ENCODE measurements at regions not wholly inside any gene's neighbourhood (a gene's known extent, or its start where the extent isn't known, plus 50 kb on each side); places are given as distances from the start of the nearest gene placed in this dataset.

DNA sequence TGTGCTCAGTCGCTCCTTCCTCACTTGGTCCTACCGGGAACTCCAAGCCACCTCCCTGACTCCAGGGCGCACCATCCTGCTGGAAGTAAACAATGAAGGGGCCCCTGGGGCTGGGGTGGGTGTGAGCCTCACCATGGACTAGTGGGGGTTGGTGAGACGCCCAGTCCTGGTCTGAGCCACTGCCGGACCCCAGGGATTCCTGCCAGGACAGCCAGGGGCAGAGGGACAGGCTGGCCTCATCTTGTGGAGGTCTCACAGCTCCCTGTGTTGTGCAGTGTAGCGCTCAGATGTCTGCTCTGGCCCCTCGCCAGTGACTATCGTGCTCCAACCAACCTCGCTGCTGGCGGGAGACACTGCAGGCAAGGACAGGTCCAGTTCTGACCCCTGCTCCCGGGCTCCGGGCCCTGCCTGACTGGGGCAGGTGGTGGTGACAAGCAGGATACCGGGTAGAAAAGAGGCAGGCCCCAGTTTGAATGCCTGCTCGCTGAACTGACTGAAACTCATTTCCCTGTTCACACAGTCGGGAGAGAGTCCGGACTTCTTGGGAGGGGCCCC lies 1021.4 kb downstream of the BRD1 start:
- no peak for DNase-seq

DNA sequence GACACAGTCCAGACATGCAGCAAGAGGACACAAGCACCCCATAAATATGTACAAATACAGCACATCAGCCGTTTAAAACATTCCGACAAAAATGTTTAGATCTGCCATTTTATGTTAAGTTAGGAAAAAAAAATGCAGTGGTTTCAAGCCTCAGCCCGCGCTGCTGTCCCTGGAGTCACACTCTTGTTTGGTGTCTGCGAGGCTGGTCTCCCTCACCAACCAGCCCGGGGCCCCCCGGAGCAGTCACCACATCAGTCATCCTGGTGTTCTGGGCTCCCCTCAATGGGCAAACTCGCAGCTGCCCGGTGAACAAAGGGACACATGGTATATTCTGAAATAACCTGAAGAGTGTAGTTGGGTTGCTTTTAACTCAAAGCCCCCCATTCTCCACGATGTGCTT lies 1022.2 kb downstream of the BRD1 start:
- DNase-seq, result no peak

DNA sequence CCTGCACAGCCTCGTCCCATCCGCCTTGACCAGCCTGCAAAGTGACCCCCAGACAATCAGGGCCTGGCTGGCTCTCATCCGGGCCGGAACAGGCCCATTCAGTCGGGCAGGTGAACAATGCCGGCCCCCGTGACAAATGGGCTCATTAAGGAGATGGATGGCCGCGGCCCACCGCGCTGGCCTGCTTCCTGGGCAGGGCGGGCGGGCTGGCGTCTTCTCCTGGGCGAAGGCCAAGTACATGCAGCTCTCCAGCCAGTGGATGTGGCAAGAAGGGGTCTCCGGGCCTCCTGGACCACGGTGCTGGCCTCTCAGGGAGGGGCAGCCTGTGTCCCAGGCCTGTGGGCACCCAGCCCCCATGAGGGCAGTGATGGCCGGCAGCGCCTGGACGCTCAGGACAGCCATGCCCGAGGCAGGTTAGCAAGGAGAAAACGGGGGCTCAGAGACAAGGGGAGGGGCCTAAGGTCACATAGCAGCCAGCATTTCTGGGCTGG lies 1022.8 kb downstream of the BRD1 start:
- DNase-seq, result no peak

DNA sequence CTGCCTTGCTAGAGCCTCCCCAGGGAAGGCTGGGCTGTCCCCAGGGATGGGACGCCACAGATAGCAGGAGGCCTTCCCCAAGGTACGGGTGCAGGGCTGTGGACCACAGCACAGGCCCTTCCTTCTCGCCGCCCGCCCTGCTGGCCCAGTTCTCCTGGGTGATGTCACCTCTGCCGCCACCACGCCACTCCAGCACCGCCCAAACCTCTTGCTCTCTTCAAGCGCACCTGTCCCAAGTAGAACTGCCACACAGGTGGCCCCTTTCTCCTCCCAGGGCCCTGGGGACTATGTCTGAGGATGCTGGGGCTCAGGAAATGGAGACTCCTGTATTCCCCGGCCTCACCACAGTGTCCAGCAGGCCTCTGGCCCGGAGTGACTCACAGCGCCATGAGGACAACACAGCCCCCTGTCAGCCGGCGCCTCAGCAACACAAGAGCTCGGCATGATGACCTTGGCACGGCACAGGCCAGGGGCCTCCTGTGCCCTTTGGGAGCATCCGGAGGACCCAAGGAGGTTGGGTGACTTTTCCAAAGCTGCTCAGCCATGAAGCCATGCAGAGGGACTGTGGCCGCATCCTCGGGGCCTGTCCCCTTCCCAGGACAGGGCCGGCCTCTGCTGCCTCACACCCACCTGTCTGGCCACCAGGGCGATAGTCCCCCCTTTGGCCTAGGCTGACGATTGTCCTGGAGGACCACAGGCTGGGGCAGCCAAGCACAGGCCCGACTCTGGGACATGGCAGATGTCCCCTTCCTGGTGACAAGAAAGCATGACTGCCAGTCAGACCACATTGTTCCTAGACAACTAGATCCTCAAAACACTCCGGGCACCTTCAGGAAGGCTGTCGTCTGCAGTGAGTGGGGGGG lies 1023.5 kb downstream of the BRD1 start:
- DNase-seq, result no peak

DNA sequence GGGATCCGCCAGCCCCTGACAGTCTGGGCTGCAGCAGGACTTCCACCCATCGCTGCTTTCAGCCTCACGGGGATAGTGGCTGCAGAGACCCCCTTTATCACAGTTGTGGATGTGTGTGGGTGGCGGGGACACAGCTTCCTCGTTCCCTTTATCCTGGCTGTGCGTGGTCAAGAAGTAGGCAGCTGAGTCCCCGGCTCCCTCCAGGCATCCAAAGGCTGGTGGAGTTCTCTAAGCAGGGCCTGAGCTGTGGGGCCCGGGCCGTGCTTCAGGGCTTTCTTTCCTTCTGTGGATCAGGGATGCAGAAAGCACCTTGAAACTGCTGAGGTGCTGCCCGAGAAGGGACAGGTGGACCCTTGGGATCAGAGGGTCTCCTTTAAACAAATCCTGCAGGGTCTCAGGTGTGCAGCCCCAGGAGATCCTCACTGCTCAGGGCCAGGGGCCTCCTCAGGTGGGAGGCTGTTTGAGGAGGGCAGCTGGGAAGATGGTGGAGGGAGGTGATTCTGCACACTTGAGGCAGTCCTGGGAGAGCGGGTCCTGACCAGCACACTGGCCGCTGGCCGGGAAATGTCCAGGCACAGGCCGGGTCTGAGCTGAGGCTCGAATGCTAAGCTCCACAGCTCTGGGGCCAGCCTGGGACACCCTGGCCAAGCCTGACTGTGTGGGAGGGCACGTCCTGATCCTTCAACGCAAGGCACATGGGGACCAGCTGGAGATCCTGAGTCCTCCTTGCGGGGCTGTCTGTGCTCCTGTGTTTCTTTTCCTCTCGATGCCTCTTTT lies 1024.3 kb downstream of the BRD1 start:
- DNase-seq, result no peak

DNA sequence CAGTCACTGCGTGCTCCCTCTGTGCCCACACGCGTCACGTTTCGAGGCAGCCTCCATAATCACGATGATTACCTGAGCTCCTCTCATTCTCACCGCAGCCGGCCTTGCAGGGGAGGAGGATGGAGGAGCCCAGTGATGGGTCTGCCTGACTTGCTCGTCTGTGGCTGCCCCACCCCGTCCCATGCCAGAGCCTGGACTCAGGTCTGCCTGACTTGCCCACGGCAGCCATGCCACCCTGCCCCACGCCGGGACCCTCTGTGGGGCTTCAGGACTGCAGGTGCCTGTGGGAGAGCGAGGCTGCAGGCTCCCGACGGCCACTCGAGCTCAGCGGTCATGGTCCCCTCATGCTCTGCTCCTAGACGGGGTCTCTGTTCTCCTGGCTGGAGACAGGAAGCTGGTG lies 1025.1 kb downstream of the BRD1 start:
- DNase-seq, result no peak

DNA sequence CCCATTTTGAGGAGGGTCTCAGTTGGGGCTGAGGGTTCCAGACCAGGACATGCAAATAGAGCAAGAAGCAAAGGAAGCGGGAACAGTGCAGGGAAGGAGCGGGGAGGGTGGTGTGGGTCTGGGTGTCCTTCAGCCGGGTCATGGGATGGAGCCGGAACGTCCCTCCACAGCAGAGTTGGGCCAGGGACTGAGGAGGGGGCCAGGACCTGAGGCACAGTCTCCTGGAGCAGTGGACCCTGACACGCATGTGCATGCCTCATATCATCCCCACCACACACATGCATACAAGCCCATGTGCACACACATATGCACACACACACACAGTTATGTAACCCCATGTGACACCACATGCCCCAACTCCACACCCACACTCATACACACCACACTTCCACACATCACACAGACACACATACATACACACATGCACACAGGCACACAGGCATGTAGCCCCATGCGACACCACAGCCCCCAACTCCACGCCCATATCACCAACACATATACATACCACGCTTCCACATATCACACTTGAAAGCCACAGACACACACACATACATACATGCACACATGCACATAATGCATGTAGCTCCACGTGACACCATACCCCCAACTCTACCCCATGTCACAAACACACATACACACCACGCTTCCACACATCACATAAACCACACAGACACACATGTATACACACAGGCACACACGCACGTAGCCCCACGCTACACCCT lies 1026.6 kb downstream of the BRD1 start:
- DNase-seq, result no peak

DNA sequence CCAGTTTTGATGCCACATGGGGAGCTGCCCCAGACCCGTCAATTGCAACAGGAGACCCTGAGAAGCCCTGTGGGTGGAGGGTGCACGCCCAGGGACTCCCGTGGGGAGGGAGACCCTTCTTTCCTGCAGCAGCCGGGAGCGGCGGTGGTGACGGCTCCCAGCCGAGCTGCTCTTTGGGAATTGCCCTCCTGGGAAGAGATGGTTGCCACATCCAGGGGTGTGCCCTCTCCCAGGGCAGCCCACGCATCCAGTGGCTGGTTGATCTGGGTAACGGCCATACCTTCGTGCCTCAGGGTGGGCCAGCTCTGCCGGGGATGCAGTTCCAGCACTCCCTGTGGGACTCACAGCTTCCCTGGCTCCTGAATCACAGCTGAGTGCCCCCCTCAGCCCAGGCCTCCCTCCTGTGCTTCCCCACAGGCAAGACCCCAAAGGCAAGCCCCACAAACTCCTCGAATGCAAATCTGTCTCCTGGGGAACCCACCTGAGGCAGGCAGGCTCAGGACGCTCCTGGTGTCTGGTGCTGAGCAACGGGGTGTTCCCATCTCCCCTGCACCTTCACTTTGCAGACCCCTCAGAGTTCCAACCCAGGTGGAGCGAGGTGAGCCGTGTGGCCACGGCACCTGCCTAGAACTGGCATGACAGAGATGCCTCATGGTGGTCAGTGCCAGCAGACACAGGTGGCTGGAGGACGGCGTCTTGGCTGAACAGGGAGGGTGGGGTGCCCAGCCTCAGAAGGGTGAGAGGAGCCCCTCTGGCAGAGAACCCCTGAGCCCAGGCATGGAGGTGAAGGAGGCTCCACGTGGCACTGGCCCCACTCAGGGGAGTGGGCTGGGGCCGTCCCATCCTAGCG lies 1027.4 kb downstream of the BRD1 start:
- DNase-seq, result no peak

DNA sequence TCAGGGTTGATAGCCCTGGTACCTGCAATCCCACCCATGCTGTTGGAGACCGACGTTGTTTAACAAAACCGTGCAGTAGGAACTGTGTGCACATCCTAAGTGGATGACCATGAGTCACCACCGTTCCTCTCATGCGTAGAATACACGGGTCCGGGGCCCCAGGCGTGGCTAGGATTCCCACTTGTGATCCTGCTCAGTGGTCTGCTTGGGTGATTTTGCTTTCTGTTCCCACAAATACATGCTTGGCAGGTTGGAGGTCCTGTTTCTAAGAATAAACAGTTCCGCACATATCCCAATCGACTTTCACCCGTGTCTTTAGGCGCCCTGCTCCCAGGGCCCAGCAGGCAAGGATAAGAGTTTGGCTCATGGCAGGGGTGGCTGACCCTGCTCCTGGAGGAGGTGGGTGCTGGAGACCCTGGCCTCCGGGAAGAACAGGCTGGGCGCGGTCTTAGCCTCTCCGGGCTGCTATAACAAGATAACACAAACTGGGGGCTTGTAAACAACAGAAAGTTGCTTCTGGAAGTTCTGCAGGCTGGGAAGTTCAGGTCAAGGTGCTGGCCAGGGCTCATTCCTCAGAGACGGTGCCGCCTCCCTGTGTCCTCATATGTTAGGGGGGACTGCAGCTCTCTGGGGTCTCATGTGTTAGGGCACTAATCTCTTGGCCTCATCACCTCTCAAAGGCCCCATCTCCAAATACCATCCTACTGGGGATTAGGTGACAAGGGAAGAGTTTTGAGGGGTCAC lies 1028.3 kb downstream of the BRD1 start:
- DNase-seq, result no peak

DNA sequence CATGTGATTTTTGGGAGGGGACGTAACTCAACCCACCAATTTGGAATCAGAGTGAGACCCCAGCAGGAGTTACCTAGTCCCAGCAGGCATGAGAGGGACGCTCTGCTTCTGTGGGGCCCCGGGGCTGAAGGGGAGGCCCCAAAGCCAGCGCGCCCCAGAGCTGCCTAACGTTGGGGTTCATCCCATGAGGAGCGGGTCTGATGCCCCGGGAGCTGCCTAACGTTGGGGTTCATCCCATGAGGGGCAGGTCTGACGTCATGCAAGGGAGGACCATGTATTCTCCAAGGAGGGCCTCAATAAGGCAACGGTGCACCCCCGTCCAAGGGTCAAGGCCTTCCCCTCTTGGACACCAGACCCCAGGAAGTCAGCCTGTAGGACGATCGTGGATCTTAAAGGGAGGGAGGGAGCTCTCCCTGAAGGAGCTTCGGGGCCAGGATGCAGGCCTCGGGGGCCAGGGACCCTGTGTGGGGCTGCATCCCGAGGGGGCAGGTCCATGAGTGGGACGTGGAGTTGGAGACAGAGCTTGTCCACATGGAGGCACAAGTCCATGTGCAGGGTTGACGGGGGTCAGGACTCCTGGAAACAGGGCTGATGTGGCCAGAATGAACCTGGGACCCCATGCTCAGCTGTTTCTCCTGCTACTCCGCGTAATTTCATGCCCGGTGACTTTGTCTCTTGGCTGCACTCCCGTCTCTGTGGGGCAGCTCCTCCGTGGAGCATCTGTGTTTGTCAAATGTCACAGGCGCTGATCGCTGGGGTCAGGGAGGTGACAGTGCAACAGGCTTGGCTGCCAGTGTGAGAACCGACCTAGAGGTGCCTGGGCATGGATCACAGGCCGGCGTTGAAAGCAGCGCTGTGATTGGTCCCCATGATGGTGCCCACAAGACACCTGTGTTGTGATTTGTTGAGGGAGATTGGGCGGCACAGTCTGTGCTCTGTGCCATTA lies 1029.1 kb downstream of the BRD1 start:
- DNase-seq, result no peak

DNA sequence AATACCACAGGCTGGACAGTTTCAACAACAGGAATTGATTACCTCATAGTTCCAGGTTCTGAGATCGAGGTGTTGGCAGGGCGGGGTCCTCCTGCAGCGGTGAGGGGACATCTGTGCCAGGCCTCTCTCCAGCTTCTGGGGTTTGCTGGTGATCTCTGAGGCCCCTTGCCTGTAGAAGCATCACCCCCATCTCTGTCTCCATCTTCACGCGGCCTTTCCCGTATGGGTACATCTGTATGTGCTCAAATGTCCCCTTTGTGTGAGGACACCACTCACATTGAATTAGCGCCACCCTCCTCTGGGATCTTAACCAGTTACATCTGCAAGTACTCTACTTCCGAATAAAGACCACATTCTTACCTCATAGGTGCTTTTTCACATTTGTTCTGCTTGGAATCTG lies 1029.9 kb downstream of the BRD1 start:
- no peak for DNase-seq

DNA sequence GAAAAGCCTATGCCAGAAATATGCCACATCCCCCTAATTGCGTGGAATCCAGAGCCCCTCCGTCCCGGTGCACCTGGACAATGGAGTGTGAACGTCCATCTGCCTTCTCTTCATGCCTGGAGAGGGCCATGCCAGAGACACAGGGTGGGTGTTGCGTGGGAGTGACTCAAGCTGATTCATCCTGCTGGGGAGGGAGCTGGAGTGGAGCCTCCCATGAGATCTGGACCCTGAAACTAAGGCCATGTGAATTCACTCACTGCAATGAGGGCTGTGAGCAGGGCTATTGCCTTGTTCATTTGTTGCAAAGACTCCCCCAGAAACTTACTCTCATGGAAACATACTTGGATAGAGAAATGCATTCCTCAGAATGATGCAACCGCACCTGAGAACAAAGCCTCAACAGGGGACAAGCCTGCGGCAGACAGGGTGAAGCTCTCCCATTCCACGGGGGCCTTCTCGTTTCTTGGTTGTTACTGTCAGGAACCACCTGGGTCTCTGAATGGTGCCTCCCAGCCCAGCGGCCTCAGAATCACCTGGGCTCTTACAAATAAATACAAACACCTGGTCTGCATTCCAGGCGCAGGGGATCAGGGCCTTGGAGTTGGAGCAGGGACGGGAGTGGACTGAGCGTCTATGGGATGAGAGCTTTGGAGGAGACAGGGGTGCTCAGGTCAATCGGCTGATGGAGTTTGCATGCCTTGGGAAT lies 1031.2 kb downstream of the BRD1 start:
- no peak for DNase-seq

DNA sequence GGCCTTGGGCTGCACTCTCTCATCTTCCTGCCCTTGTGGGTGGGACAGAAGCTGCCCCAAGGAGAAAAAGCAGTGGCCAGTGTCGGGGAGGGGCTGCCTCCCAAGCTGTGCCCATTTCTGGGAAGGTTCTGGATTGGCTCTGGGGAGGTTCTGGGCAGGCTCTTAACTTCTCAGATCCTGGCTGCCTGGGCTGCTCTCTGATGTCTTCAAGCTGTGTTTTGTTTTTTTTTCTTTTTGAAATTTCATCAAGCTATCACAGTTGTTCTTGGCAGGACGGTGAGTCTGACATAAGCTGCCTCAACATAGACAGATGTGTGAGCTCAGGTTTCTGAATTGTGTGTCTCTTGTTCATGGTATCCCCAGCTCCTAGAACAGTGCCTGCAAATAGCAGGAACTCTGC lies 1032.0 kb downstream of the BRD1 start:
- DNase-seq, result no peak

DNA sequence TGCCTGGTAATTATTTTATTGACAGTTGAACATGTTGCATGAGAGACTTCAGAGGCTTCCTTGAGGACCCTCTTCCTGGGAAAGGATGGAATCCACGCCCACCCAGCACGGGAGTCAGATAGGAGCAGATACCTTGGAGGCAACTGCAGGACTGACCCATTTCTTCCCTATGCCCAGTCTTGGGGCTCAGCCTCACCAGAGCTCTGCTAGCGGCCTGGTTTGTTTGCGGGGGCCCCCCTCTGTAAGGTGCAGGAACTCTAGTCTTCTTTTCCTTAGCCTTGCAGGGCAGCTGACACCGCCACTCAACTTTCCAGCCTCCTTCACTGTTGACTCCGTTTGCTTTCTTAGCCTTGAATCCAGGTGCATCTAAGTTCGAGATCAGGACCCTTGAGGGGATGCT lies 1032.8 kb downstream of the BRD1 start:
- DNase-seq, result no peak

DNA sequence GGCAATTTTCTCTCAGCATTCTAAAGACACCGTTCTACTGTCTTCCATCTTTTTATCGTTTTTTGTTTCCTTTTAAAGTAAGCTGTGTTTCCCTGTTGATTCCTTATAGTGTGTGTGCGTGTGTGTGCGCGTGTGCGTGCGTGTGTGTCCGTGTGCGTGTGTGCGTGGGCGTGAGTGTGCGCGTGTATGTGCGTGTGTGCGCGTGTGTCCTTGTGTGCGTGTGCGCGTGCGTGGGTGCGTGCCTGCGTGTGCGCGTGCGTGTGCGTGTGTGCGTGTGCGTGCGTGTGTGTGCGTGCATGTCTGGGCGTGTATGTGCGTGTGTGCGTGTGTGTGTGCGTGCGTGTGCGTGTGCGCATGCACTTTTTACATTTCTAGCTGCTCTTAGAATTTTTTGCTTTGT lies 1033.7 kb downstream of the BRD1 start:
- no peak for DNase-seq

DNA sequence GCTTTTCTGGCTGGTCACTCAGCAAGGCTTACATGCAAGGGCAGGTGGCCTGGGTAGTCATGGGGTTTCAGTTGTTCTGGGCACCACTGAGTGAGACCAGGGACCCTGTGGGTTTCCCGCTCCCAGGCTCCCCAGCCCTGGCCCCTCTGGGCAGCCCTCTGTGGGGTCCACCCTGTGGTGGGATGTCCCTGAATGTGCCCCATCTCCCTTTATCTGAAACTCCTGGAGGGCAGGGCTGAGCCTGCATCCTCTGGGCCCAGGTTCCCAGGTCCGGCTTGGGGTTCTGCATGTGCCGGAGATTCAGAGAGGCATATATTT lies 1041.0 kb downstream of the BRD1 start:
- DNase-seq, result no peak

DNA sequence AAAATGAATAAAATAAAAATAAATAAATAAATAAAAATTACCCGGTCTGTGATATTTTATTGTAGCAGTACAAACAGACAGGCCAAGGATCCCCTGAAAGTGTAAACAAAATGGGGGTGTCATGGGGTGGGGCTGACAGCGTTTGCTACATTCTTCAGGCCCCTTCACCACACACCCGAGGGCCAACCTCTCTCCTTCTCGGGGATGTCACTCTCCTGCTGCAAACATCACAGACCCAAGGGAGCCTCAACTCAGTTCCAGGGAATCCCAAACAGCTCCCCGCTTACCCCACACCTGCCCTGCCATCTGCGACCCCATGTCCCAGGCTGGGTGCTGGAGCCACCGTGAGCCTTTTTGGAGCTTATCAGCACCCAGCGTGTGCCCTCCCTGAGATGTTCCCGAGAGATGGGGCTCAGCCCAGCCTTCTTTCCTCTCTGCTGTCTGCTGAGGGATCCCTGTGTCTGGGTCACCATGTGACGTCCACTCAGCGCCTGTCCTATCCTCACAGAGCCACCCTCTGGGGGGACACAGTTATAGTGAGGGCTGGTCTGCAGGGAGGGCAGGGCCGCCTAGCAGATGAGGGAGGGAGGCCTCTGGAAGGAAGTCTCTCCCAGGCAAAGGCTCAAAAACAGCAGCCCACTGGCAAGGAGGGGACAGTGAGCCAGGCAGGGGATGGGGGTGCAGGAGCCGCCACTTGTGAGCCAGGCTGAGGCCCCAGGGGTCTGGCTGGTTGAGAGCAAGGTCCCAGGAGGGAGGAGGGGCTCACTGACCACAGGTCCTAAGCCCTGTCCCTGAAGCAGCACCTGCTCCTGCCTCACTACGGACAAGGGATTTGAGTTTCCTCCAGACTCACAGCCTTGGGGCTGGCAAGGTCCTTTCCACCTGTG lies 1041.6 kb downstream of the BRD1 start:
- no peak for DNase-seq

DNA sequence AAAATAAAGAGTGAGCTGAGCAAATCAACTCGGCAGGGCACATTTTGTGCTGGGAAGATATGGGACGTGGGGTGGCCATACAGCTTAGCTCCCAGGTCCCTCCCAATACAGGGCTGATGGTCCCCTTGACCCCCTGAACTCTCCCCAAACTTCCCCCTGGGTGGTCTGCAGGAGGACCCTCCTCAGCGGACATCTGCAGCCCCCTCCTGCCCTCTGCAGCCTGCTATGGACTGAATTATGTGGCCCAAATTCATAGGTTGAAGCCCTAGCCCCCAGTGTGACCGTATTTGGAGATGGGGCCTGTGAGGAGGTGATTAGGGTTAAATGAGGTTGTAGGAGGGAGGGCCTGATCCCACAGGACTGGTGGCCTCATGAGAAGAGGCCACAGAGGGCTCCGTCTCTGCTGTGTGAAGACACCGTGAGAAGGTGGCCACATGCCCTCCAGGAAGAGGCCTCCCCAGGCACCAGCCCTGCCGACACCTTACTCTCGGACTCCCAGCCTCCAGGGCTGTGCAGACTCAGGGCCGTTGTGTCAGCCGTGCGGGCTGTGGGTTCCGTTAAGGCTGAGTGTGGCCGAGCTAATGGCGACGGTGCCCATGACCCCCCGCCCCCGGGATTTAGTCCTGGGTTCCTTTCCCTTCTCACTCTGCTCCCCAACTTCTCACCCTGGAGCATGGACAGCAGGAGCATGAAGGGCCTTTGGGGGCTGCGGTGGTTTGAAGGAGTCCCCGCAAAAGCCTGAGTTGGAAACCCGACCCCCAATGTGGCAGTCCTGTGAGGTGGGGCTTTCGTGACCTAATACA lies 1042.8 kb downstream of the BRD1 start:
- no peak for DNase-seq

Data from NCI-H187 (cell line).